ENCODE measurements at regions not wholly inside any gene's neighbourhood (a gene's known extent, or its start where the extent isn't known, plus 50 kb on each side); places are given as distances from the start of the nearest gene placed in this dataset.

GRCh38 chr4:170675568-170676262, 586.0 kb upstream of the AADAT start:
- Histone ChIP-seq H3K9ac (replicated peaks; ENCODE audit: extremely low read depth, insufficient read depth, low read length) (no peak overlapping the region), H3K79me2 (ENCODE audit: control insufficient read depth, insufficient read depth, low read length) (no peaks in the 10 kb centered on the region), H3K9me1 (replicated peaks; ENCODE audit: control insufficient read depth, extremely low read depth, insufficient read depth, low read length) (no peaks in the 10 kb centered on the region), H4K20me1 (replicated peaks; ENCODE audit: control insufficient read depth, extremely low read depth, insufficient read depth, low read length) (no peaks in the 10 kb centered on the region), H2AFZ (ENCODE audit: low read depth, low read length) (no peak overlapping the region), H3K9me3 (replicated peaks; ENCODE audit: control insufficient read depth, insufficient read depth, low read length) (no peaks in the 10 kb centered on the region), H3K36me3 (ENCODE audit: control insufficient read depth in 2 of 2, extremely low read depth in 1 of 2, insufficient read depth in 2 of 2, low read length in 2 of 2) (no peaks in the 10 kb centered on the region), H3K27ac (ENCODE audit: insufficient read depth, low read depth, low read length) (no peak overlapping the region), H3K4me2 (ENCODE audit: insufficient read depth, low read length) (no peak overlapping the region), H3K4me3 (replicated peaks in 1 of 3; ENCODE audit: insufficient read depth in 1 of 3, low read depth in 1 of 3, low read length in 3 of 3) (no peak overlapping the region), H3K27me3 (ENCODE audit: control insufficient read depth in 2 of 2, insufficient read depth in 2 of 2, low read length in 2 of 2) (no peaks in the 10 kb centered on the region), H3K4me1 (ENCODE audit: control insufficient read depth, extremely low read depth, insufficient read depth, low read length) (no peaks in the 10 kb centered on the region)
- FAIRE-seq (no peak), DNase-seq (ENCODE audit: low read depth, low spot score) (no peak)
- ChIA-PET POLR2A (no interaction called here), CTCF (no interaction called here)
- dilution Hi-C loops (cut with MboI; ENCODE audit: extremely low pct_ligation_motif_present, low sequenced_read_pairs), result no loop called here
- no TSS peak for BruUV-seq (replicated peaks)
- intact Hi-C loops (cut with micrococcal nuclease), result no loop called here
- no peak for TF ChIP-seq FOS (IDR thresholded peaks at IDR 0.05; ENCODE audit: borderline replicate concordance, insufficient read depth, low read length)
- no peak for TF ChIP-seq POLR2AphosphoS5 (IDR thresholded peaks at IDR 0.05; ENCODE audit: insufficient read depth, low read depth, low read length)
- no peak for TF ChIP-seq MAX (IDR thresholded peaks at IDR 0.05; ENCODE audit: insufficient read depth, insufficient read length)
- no peak for TF ChIP-seq POLR2A (IDR thresholded peaks at IDR 0.05; ENCODE audit: low read depth, low read length)
- no peak for TF ChIP-seq MYC (IDR thresholded peaks at IDR 0.05; ENCODE audit: low read depth, low read length)
- TF ChIP-seq EZH2 (IDR thresholded peaks at IDR 0.05; ENCODE audit: borderline replicate concordance, low read depth, low read length, severe bottlenecking), result no peak
- no peak for TF ChIP-seq CTCF (IDR thresholded peaks at IDR 0.05; ENCODE audit: extremely low read depth in 1 of 2, insufficient read depth in 1 of 2, low read depth in 1 of 2, low read length in 2 of 2)
- no peak for TF ChIP-seq GATA2 (IDR thresholded peaks at IDR 0.05; ENCODE audit: insufficient read depth, insufficient read length, low read depth, low read length)
